K562 (cell line): ENCODE measurements at regions not wholly inside any gene's neighbourhood (a gene's known extent, or its start where the extent isn't known, plus 50 kb on each side); places are given as distances from the start of the nearest gene placed in this dataset.

Experiments
- ATAC-seq: fragments of 200-7000 bp; cut with Tn5 transposase; 3 replicates; pipeline ENCODE4 v1.9.1; 2020; ENCODE audit warnings: moderate library complexity
- BruUV-seq: library from RNA; stranded (reverse); fragments of 400-500 nt; replicated peaks from 2 replicates; lab custom pipeline; 2021; lab: Mats Ljungman, UMichigan
- CTCF ChIA-PET: fragments of 300-600 bp; formaldehyde crosslinking; extraction: SDS; loops from one replicate; lab custom pipeline; 2021; ENCODE audit warnings: low intra/inter-chr PET ratio; lab: Yijun Ruan, JAX
- POLR2A ChIA-PET: fragments of 300-600, 350-650 bp; sonication (Branson Sonifier 250); formaldehyde crosslinking; extraction: SDS; loops from one replicate; lab custom pipeline; 2021; ENCODE audit warnings: antibody characterized with exemption, inconsistent platforms; lab: Yijun Ruan, JAX
- DNase-seq, 4 experiments: peaks; one replicate each; pipeline versions ENCODE4 v3.0.0 to v3.0.0-alpha.2; 2011 to 2018; ENCODE audit warnings: low spot score in 3 of 4, mixed read lengths in 3 of 4; ENCODE audit errors: extremely low read depth in 1 of 4
- FAIRE-seq: peaks from 2 replicates; lab custom pipeline; 2011; peaks lifted over from hg19 to GRCh38; lab: Jason Lieb, UNC
- H2AFZ ChIP-seq: 2 replicates; pipeline ENCODE4 v1.6.0; 2011; ENCODE audit warnings: low read depth, low read length, control low read depth, inconsistent platforms
- H3K27ac ChIP-seq: fragments of 200-600 bp; 3 replicates; pipeline ENCODE4 v1.8.0; 2011; ENCODE audit warnings: low read depth, mild to moderate bottlenecking, control low read depth, inconsistent platforms, low read length, moderate library complexity, mixed read lengths; ENCODE audit errors: extremely low read depth
- H3K27me3 ChIP-seq, 2 experiments: fragments of 300-600 bp in 1 of 2; 2 replicates in 1 of 2; 3 replicates in 1 of 2; pipeline versions ENCODE4 v1.6.0 to v1.8.0; 2011; ENCODE audit warnings: inconsistent platforms in 2 of 2, low read length in 2 of 2, mild to moderate bottlenecking in 1 of 2, mixed read lengths in 1 of 2, moderate library complexity in 1 of 2; ENCODE audit not compliant: control insufficient read depth in 2 of 2, insufficient read depth in 2 of 2
- H3K36me3 ChIP-seq: fragments of 300-600 bp; 3 replicates; pipeline ENCODE4 v1.8.0; 2011; ENCODE audit warnings: mild to moderate bottlenecking, low read length, inconsistent platforms; ENCODE audit not compliant: control insufficient read depth, insufficient read depth
- H3K4me1 ChIP-seq, 2 experiments: fragments of 200-600 bp in 1 of 2; replicated peaks in 1 of 2; 2 replicates in 1 of 2; 3 replicates in 1 of 2; pipeline versions ENCODE4 v1.5.1 to v1.8.0; 2011; ENCODE audit warnings: inconsistent platforms in 2 of 2, low read length in 2 of 2, mild to moderate bottlenecking in 1 of 2, mixed read lengths in 1 of 2, moderate library complexity in 1 of 2; ENCODE audit not compliant: control insufficient read depth in 2 of 2, insufficient read depth in 2 of 2
- H3K4me2 ChIP-seq: 2 replicates; pipeline ENCODE4 v1.6.1; 2011; ENCODE audit warnings: low read length, control low read depth, inconsistent platforms, mixed read lengths; ENCODE audit not compliant: insufficient read depth
- H3K4me3 ChIP-seq: fragments of 200-600 bp; sonication (generic), shearing (Covaris generic); 2 replicates; pipeline ENCODE4 v1.5.1; 2016; ENCODE audit warnings: control low read depth, inconsistent platforms
- H3K79me2 ChIP-seq: fragments of 200-600 bp; 3 replicates; pipeline ENCODE4 v1.8.0; 2011; ENCODE audit warnings: low read length, inconsistent platforms; ENCODE audit not compliant: control insufficient read depth, insufficient read depth
- H3K9ac ChIP-seq, 2 experiments: 2 replicates each; pipeline versions ENCODE4 v1.6.0 to v1.6.1; 2011; ENCODE audit warnings: low read depth in 2 of 2, low read length in 2 of 2, control low read depth in 1 of 2, inconsistent platforms in 1 of 2, mild to moderate bottlenecking in 1 of 2, mixed read lengths in 1 of 2; ENCODE audit not compliant: insufficient read depth in 1 of 2
- H3K9me1 ChIP-seq: one replicate; pipeline ENCODE4 v1.6.0; 2011; ENCODE audit warnings: inconsistent platforms, mild to moderate bottlenecking, low read length, moderate library complexity; ENCODE audit not compliant: control insufficient read depth, insufficient read depth
- H3K9me3 ChIP-seq: replicated peaks from 2 replicates; pipeline ENCODE4 v1.5.1; 2011; ENCODE audit warnings: low read depth, low read length, inconsistent platforms; ENCODE audit not compliant: control insufficient read depth, insufficient read depth
- H4K20me1 ChIP-seq: replicated peaks from 2 replicates; pipeline ENCODE4 v1.6.1; 2011; ENCODE audit warnings: low read length, inconsistent platforms, mixed read lengths; ENCODE audit not compliant: control insufficient read depth, insufficient read depth
- BRD4 ChIP-seq: fragments of 200-600 bp; sonication (generic); IDR thresholded peaks from 2 replicates; pipeline ENCODE4 v1.6.1; 2017; ENCODE audit warnings: inconsistent platforms
- DIDO1 ChIP-seq: fragments of 450-650 bp; IDR thresholded peaks from 2 replicates; pipeline ENCODE4 v1.6.1; 2016; ENCODE audit warnings: low read depth, missing biosample characterization, missing genetic modification characterization
- E2F5 ChIP-seq: sonication (generic); formaldehyde crosslinking; IDR thresholded peaks from 2 replicates; pipeline ENCODE4 v1.8.0; 2022; ENCODE audit warnings: mild to moderate bottlenecking, missing genetic modification reagents
- ETV1 ChIP-seq: fragments of 450-650 bp; conservative IDR thresholded peaks from 2 replicates; pipeline ENCODE4 v1.6.1; 2016; ENCODE audit warnings: missing genetic modification characterization, control low read depth, low read depth, missing compliant biosample characterization
- EZH2 ChIP-seq: IDR thresholded peaks from 2 replicates; pipeline ENCODE4 v1.6.1; 2012; ENCODE audit warnings: low read depth, mild to moderate bottlenecking, inconsistent platforms, low read length, borderline replicate concordance
- FIP1L1 ChIP-seq: fragments of 200-400 bp; formaldehyde crosslinking; IDR thresholded peaks from 2 replicates; pipeline ENCODE4 v1.6.1; 2018; ENCODE audit warnings: mild to moderate bottlenecking, low read depth, low read length; ENCODE audit not compliant: poor library complexity, severe bottlenecking
- NR0B1 ChIP-seq: fragments of 450-650 bp; IDR thresholded peaks from one replicate; pipeline ENCODE4 v1.6.1; 2018; ENCODE audit warnings: mild to moderate bottlenecking, moderate library complexity; ENCODE audit not compliant: partially characterized antibody
- YBX1 ChIP-seq: fragments of 450-650 bp; IDR thresholded peaks from 2 replicates; pipeline ENCODE4 v1.7.1; 2016; ENCODE audit warnings: mild to moderate bottlenecking
- ZFP36 ChIP-seq: fragments of 150-350 bp; IDR thresholded peaks from 2 replicates; pipeline ENCODE4 v1.6.1; 2018; ENCODE audit warnings: low read length, low read depth; ENCODE audit not compliant: partially characterized antibody
- ZNF175 ChIP-seq: fragments of 200-800 bp; sonication (Bioruptor generic); IDR thresholded peaks from 2 replicates; pipeline ENCODE4 v1.6.1; 2016; ENCODE audit warnings: low read depth, mild to moderate bottlenecking, missing genetic modification characterization, missing compliant biosample characterization
- ZNF224 ChIP-seq: sonication (generic); formaldehyde crosslinking; IDR thresholded peaks from 2 replicates; pipeline ENCODE4 v1.8.0; 2022; ENCODE audit warnings: mild to moderate bottlenecking, missing genetic modification reagents
- ZNF668 ChIP-seq: fragments of 250-450 bp; sonication (Bioruptor Pico); IDR thresholded peaks from 2 replicates; pipeline ENCODE4 v1.8.0; 2022; ENCODE audit warnings: mild to moderate bottlenecking, inconsistent platforms
- ZNF717 ChIP-seq: fragments of 250-450 bp; sonication (Bioruptor Pico); IDR thresholded peaks from 2 replicates; pipeline ENCODE4 v1.5.0; 2021
- ZNF780A ChIP-seq: fragments of 250-450 bp; sonication (Bioruptor Pico); IDR thresholded peaks from 2 replicates; pipeline ENCODE4 v1.5.0; 2021; ENCODE audit warnings: mild to moderate bottlenecking
- WGBS: fragments of 100-300 bp; shearing (Covaris generic); methylation state at CpG from one replicate; pipeline ENCODE4 v1.1.6; 2016; ENCODE audit warnings: low coverage, mixed read lengths; ENCODE audit not compliant: insufficient coverage; ENCODE audit errors: missing lambda C conversion rate; 5-methylcytosine and 5-hydroxymethylcytosine counted together
- in situ Hi-C: fragments of 300-500 bp; cut with MboI; formaldehyde crosslinking; loops from 4 replicates; pipeline ENCODE4 v1.15.0; 2018; ENCODE audit warnings: inconsistent platforms, mixed read lengths
- intact Hi-C: fragments of 100-400 bp; cut with micrococcal nuclease; formaldehyde crosslinking; loops from 2 replicates; pipeline ENCODE4 v1.14.2; 2022

DNA sequence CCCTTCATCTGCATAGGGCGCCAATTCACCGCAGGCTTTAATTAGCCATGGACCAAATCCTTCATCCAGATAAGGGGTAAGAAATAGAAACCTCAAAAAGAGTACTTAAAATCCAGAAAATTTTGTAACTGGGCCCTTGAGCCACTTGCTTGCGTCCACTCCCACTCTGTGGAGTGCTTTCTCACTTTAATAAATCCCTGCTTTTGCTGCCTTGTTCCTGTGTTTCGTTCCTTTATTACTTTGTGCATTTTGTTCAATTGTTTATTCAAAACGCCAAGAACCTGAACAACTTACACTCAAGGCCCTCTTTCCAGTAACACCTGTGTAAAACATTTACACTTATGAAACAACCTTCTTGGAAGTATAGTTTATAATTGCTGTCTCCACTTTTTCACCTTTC, 66.5 kb downstream of the HMHB1 start:
- H3K27me3 ChIP-seq = 0 out of 5 replicates have a peak, but pooled peaks cover 0 to 5% of the 10 kb centered on the region in 2 experiments
- H3K4me1 ChIP-seq = no peaks in the 10 kb centered on the region
- FAIRE-seq (no peak), ATAC-seq (no peak), DNase-seq (no peak)
- intact Hi-C loops (no loop called here), in situ Hi-C loops (no loop called here)
- POLR2A ChIA-PET = no interaction called here
- BruUV-seq = no TSS peak
- CTCF ChIA-PET = no interaction called here
- WGBS = 0% methylated on average over 5 of the region's 5 CpGs
- no peak overlapping the region for H3K9ac ChIP-seq
- H3K4me3 ChIP-seq = no peak overlapping the region
- H2AFZ ChIP-seq = no peak overlapping the region
- no peak overlapping the region for H3K27ac ChIP-seq
- H3K79me2 ChIP-seq = no peaks in the 10 kb centered on the region
- TF ChIP-seq DIDO1 (tag) (no peak), ZNF717 (CRISPR knock-in tag) (no peak), FIP1L1 (no peak), EZH2 (no peak), ZNF175 (CRISPR knock-in tag) (no peak), ZFP36 (no peak), NR0B1 (no peak), ZNF780A (no peak), ZNF668 (CRISPR knock-in tag) (no peak), ZNF224 (no peak), BRD4 (no peak), E2F5 (CRISPR knock-in tag) (no peak), YBX1 (no peak), ETV1 (no peak)
- H4K20me1 ChIP-seq = no peaks in the 10 kb centered on the region
- H3K4me2 ChIP-seq = no peak overlapping the region
- no peaks in the 10 kb centered on the region for H3K9me3 ChIP-seq
- no peaks in the 10 kb centered on the region for H3K36me3 ChIP-seq
- no peaks in the 10 kb centered on the region for H3K9me1 ChIP-seq
